MM.1S (cell line): ENCODE measurements at regions not wholly inside any gene's neighbourhood (a gene's known extent, or its start where the extent isn't known, plus 50 kb on each side); places are given as distances from the start of the nearest gene placed in this dataset.

Source experiments
- DNase-seq: peaks from one replicate; pipeline ENCODE4 v3.0.0-alpha.2; 2015
- H2AFZ ChIP-seq: fragments of 300-600 bp; sonication (generic); 2 replicates; pipeline ENCODE4 v1.6.0; 2016; ENCODE audit warnings: antibody characterized with exemption, low read length
- H3F3A ChIP-seq: fragments of 300-600 bp; sonication (generic); 2 replicates; pipeline ENCODE4 v1.6.1; 2016; ENCODE audit warnings: mild to moderate bottlenecking, antibody characterized with exemption, low read length, moderate library complexity, mixed read lengths; ENCODE audit not compliant: insufficient read depth
- H3K27ac ChIP-seq: fragments of 300-600 bp; sonication (generic); 2 replicates; pipeline ENCODE4 v1.5.1; 2016; ENCODE audit warnings: mild to moderate bottlenecking, low read length
- H3K27me3 ChIP-seq: fragments of 300-600 bp; sonication (generic); replicated peaks from 2 replicates; pipeline ENCODE4 v1.6.0; 2016; ENCODE audit warnings: low read length; ENCODE audit not compliant: insufficient read depth
- H3K36me3 ChIP-seq: fragments of 300-600 bp; sonication (generic); replicated peaks from 2 replicates; pipeline ENCODE4 v1.6.1; 2016; ENCODE audit warnings: mild to moderate bottlenecking, low read length, mixed read lengths; ENCODE audit not compliant: insufficient read depth
- H3K4me1 ChIP-seq: fragments of 300-600 bp; sonication (generic); 2 replicates; pipeline ENCODE4 v1.6.1; 2016; ENCODE audit warnings: low read length, mixed read lengths
- H3K4me2 ChIP-seq: fragments of 300-600 bp; sonication (generic); 2 replicates; pipeline ENCODE4 v1.6.0; 2016; ENCODE audit warnings: low read depth, low read length
- H3K4me3 ChIP-seq: fragments of 300-600 bp; sonication (generic); 2 replicates; pipeline ENCODE4 v1.5.1; 2016; ENCODE audit warnings: low read length, mixed read lengths
- H3K79me2 ChIP-seq: fragments of 300-600 bp; sonication (generic); 2 replicates; pipeline ENCODE4 v1.6.1; 2016; ENCODE audit warnings: mixed run types, low read length, mixed read lengths
- H3K9ac ChIP-seq: fragments of 300-600 bp; sonication (generic); 2 replicates; pipeline ENCODE4 v1.6.1; 2016; ENCODE audit warnings: low read length, mixed read lengths
- H3K9me2 ChIP-seq: fragments of 300-600 bp; sonication (generic); replicated peaks from 2 replicates; pipeline ENCODE4 v1.6.1; 2016; ENCODE audit warnings: mild to moderate bottlenecking, low read length, mixed read lengths; ENCODE audit not compliant: insufficient read depth
- H3K9me3 ChIP-seq: fragments of 300-600 bp; sonication (generic); replicated peaks from 2 replicates; pipeline ENCODE4 v1.6.1; 2016; ENCODE audit warnings: mild to moderate bottlenecking, low read length, mixed read lengths; ENCODE audit not compliant: insufficient read depth
- H4K20me1 ChIP-seq: fragments of 300-600 bp; sonication (generic); 2 replicates; pipeline ENCODE4 v1.6.1; 2016; ENCODE audit warnings: mild to moderate bottlenecking, low read length, moderate library complexity, mixed read lengths; ENCODE audit not compliant: insufficient read depth
- EZH2 ChIP-seq: fragments of 300-600 bp; sonication (generic); optimal IDR thresholded peaks from 2 replicates; pipeline ENCODE3; 2017; ENCODE audit warnings: low read depth, mild to moderate bottlenecking, antibody characterized with exemption, low read length, mixed read lengths
- EZH2phosphoT487 ChIP-seq: fragments of 300-600 bp; sonication (generic); IDR thresholded peaks from 2 replicates; pipeline ENCODE4 v1.6.1; 2018; ENCODE audit warnings: antibody characterized with exemption, low read length
- TF ChIP-seq, protein P1 (sequence below): fragments of 300-600 bp; sonication (generic); IDR thresholded peaks from 2 replicates; pipeline ENCODE4 v1.5.1; 2016; ENCODE audit warnings: antibody characterized with exemption, low read length, mixed read lengths

DNA sequence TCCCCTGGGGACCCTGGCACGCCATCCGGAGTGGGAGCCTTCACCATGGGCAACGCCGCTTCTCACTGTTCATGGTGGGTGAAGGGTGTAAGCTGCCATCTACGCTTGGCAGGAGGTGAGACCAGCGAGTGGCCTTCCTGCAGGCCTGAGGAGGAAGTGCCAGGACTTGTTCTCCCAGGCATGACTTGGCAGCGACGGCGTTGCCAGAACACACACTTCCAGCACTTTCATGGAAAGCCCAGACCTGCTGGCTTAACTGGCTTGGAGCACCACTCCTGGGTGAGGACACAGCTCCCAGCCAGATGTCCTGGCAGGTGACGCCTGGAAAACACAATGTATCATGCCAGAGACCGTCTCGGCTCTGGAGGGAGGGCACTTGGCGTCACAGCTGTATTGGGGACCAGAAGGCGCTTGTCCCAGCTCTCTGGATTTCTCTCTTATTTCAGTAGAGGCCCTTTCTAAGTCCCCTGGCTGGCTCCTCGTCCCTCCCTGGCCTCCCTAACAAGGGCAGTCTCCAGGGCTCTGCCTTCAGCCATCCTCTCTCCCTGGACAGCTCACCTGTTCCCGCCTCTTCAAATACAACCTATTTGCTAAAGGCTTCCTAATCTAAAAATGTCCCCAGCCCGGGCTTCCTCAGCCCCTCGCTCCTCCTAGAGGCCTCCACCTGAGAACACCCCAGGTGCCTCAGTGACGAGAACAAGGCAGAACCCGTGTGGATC, 188.3 kb downstream of the OLFM1 start:
- TF ChIP-seq EZH2phosphoT487 (no peak), EZH2 (no peak)
- TF ChIP-seq, protein P1, sequence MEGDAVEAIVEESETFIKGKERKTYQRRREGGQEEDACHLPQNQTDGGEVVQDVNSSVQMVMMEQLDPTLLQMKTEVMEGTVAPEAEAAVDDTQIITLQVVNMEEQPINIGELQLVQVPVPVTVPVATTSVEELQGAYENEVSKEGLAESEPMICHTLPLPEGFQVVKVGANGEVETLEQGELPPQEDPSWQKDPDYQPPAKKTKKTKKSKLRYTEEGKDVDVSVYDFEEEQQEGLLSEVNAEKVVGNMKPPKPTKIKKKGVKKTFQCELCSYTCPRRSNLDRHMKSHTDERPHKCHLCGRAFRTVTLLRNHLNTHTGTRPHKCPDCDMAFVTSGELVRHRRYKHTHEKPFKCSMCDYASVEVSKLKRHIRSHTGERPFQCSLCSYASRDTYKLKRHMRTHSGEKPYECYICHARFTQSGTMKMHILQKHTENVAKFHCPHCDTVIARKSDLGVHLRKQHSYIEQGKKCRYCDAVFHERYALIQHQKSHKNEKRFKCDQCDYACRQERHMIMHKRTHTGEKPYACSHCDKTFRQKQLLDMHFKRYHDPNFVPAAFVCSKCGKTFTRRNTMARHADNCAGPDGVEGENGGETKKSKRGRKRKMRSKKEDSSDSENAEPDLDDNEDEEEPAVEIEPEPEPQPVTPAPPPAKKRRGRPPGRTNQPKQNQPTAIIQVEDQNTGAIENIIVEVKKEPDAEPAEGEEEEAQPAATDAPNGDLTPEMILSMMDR = no peak
- no peaks in the 10 kb centered on the region for H3K79me2 ChIP-seq
- no peak overlapping the region for H3K27ac ChIP-seq
- no peak overlapping the region for H2AFZ ChIP-seq
- H3K36me3 ChIP-seq = no peaks in the 10 kb centered on the region
- no peaks in the 10 kb centered on the region for H4K20me1 ChIP-seq
- H3K4me3 ChIP-seq = no peak overlapping the region
- peaks cover 99% of the 10 kb centered on the region for H3K27me3 ChIP-seq
- no peaks in the 10 kb centered on the region for H3K9me3 ChIP-seq
- no peaks in the 10 kb centered on the region for H3K9me2 ChIP-seq
- H3F3A ChIP-seq = no peaks in the 10 kb centered on the region
- no peaks in the 10 kb centered on the region for H3K4me1 ChIP-seq
- DNase-seq = no peak
- H3K9ac ChIP-seq = no peak overlapping the region
- no peak overlapping the region for H3K4me2 ChIP-seq

DNA sequence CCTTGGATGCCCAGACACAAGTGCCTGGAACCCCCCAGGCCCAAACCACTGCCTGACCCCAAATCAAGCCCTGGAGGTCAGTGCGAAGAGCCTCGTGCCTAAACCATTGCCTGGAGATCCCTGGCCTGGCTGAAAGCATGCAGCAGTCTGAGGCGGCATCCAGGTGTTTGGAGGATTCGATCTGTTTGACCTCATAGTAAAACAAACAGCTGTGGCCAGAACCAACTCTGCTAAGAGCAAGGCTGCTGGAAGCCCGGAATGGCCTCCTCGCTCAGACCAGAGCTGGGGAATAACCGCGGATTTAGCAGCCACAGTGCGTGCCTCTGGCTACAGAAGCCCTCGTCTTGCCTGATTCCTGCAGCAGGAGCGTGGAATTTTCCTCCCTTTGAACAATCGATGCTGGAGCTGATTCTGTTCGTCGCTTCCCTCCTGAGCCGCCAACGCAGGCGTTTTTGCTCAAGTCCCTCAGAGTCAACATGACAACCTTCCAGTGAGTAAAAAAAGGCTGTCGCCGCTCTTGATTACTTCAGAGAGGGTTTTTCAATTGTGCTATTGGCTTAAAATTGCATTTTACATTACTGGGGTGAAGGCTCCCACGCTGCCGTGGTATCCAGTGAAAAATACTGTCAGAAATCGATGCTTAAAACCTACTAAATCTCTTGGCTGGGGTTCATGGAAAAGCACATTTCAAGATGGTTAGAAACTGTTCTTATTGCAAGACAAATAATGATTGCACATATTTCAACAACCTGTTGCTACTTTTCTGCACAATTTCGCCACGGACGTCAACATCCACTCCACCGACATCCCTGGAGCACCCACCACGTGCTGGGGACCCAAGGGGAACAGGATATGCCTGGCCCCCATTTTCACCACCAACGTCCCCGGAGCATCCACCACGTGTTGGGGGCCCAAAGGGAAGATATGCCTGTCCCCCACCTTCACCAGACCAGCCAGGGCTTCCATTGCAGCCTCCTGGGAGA, 190.0 kb downstream of the OLFM1 start:
- Histone ChIP-seq H3K4me3 (no peak overlapping the region), H2AFZ (no peak overlapping the region), H4K20me1 (no peaks in the 10 kb centered on the region), H3K4me1 (no peaks in the 10 kb centered on the region), H3K9ac (no peak overlapping the region), H3K9me3 (no peaks in the 10 kb centered on the region), H3K36me3 (no peaks in the 10 kb centered on the region), H3K9me2 (no peaks in the 10 kb centered on the region), H3K79me2 (no peaks in the 10 kb centered on the region), H3F3A (no peaks in the 10 kb centered on the region), H3K27ac (no peak overlapping the region), H3K27me3 (peaks cover 99% of the 10 kb centered on the region), H3K4me2 (no peak overlapping the region)
- no peak for DNase-seq
- TF ChIP-seq EZH2phosphoT487 = no peak
- TF ChIP-seq, protein P1 = no peak
- TF ChIP-seq EZH2 = no peak

DNA sequence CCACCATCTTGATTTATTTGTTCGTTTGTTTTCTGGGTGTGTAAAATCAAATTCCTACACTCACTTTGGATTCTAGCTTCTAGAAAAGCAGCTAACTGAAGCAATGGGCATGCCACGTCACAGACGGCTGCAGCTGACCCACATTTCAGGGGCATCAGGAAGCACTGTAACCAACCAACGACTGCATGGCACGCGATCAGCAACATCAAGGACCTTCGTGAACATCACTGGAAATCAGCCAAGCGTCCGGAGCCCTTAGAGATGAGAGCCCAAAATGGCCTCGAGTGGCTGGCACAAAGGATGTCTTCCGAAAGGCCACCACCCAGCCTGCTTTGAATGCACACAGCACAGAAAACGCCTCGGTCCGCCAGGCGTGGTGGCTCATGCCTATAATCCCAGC, 191.1 kb downstream of the OLFM1 start:
- Histone ChIP-seq H3K9me3 (no peaks in the 10 kb centered on the region), H3K27me3 (peaks cover 99% of the 10 kb centered on the region), H3F3A (no peaks in the 10 kb centered on the region), H3K9ac (no peak overlapping the region), H3K9me2 (no peaks in the 10 kb centered on the region), H3K27ac (no peak overlapping the region), H2AFZ (no peak overlapping the region), H3K36me3 (no peaks in the 10 kb centered on the region), H3K4me1 (no peaks in the 10 kb centered on the region), H3K4me2 (no peak overlapping the region), H3K79me2 (no peaks in the 10 kb centered on the region), H3K4me3 (no peak overlapping the region), H4K20me1 (no peaks in the 10 kb centered on the region)
- TF ChIP-seq EZH2 (no peak), EZH2phosphoT487 (no peak)
- TF ChIP-seq, protein P1 = no peak
- DNase-seq = no peak
